NB4 (cell line): ENCODE measurements at regions not wholly inside any gene's neighbourhood (a gene's known extent, or its start where the extent isn't known, plus 50 kb on each side); places are given as distances from the start of the nearest gene placed in this dataset.

Source experiments
- CTCF ChIP-seq: IDR thresholded peaks from one replicate; pipeline ENCODE4 v1.5.1; 2012; ENCODE audit warnings: low read depth, low read length
- MYC ChIP-seq: IDR thresholded peaks from 2 replicates; pipeline ENCODE4 v1.6.1; 2011; ENCODE audit warnings: low read depth, low read length
- POLR2A ChIP-seq: IDR thresholded peaks from 2 replicates; pipeline ENCODE4 v1.6.1; 2011; ENCODE audit warnings: mild to moderate bottlenecking; ENCODE audit not compliant: insufficient read length; ENCODE audit errors: extremely low read depth

- TF ChIP-seq CTCF (no peak), MYC (no peak), POLR2A (no peak)
These were observed 150.3 kb downstream of the POLR1F start for GRCh38 chr7:19558527-19558926.
